SK-N-SH treated with all-trans-retinoic acid at 6 μM for 48 hours (cell line): ENCODE measurements at regions not wholly inside any gene's neighbourhood (a gene's known extent, or its start where the extent isn't known, plus 50 kb on each side); places are given as distances from the start of the nearest gene placed in this dataset.

Source experiments
- ATAC-seq: fragments of 200-7000 bp; cut with Tn5 transposase; 3 replicates; pipeline ENCODE4 v1.9.1; 2020; ENCODE audit warnings: mild to moderate bottlenecking, moderate library complexity
- ARNTL ChIP-seq: fragments of 450-650 bp; formaldehyde crosslinking; IDR thresholded peaks from 2 replicates; pipeline ENCODE4 v1.5.0; 2020; ENCODE audit warnings: low read depth, mild to moderate bottlenecking, moderate library complexity, borderline replicate concordance
- BACH2 ChIP-seq: fragments of 250-450 bp; sonication (Bioruptor Pico); IDR thresholded peaks from 2 replicates; pipeline ENCODE4 v1.9.0; 2021; ENCODE audit warnings: mild to moderate bottlenecking, borderline replicate concordance
- CREB5 ChIP-seq: fragments of 250-450 bp; sonication (Bioruptor Pico); IDR thresholded peaks from 2 replicates; pipeline ENCODE4 v1.5.1; 2020; ENCODE audit warnings: low read depth, mild to moderate bottlenecking, moderate library complexity
- CSDC2 ChIP-seq: fragments of 250-450 bp; sonication (Bioruptor Pico); IDR thresholded peaks from 2 replicates; pipeline ENCODE4 v1.5.0; 2020; ENCODE audit warnings: mild to moderate bottlenecking, moderate library complexity
- CSRNP3 ChIP-seq: fragments of 250-450 bp; sonication (Bioruptor Pico); IDR thresholded peaks from 2 replicates; pipeline ENCODE4 v1.5.1; 2021; ENCODE audit warnings: mild to moderate bottlenecking, moderate library complexity
- ESRRG ChIP-seq: fragments of 250-450 bp; sonication (Bioruptor Pico); IDR thresholded peaks from 2 replicates; pipeline ENCODE4 v1.6.1; 2021; ENCODE audit warnings: mild to moderate bottlenecking
- GLIS3 ChIP-seq: fragments of 250-450 bp; sonication (Bioruptor Pico); IDR thresholded peaks from 2 replicates; pipeline ENCODE4 v1.5.0; 2020; ENCODE audit warnings: mild to moderate bottlenecking, moderate library complexity
- ISL1 ChIP-seq: fragments of 250-450 bp; sonication (Bioruptor Pico); IDR thresholded peaks from 2 replicates; pipeline ENCODE4 v2.1.2; 2022; ENCODE audit warnings: mild to moderate bottlenecking, moderate library complexity
- OSR1 ChIP-seq: fragments of 250-450 bp; sonication (Bioruptor Pico); IDR thresholded peaks from 2 replicates; pipeline ENCODE4 v1.8.0; 2022; ENCODE audit warnings: moderate library complexity, mild to moderate bottlenecking, inconsistent platforms
- PATZ1 ChIP-seq: fragments of 250-450 bp; sonication (Bioruptor Pico); IDR thresholded peaks from 2 replicates; pipeline ENCODE4 v1.8.0; 2020; ENCODE audit warnings: mild to moderate bottlenecking, moderate library complexity, borderline replicate concordance
- POU6F1 ChIP-seq: fragments of 250-450 bp; sonication (Bioruptor Pico); IDR thresholded peaks from 2 replicates; pipeline ENCODE4 v1.8.0; 2021; ENCODE audit warnings: low read depth, mild to moderate bottlenecking, moderate library complexity, borderline replicate concordance
- PPARA ChIP-seq: fragments of 250-450 bp; sonication (Bioruptor Pico); IDR thresholded peaks from 2 replicates; pipeline ENCODE4 v1.5.0; 2020; ENCODE audit warnings: mild to moderate bottlenecking, borderline replicate concordance
- RARB ChIP-seq: fragments of 250-450 bp; sonication (Bioruptor Pico); IDR thresholded peaks from 2 replicates; pipeline ENCODE4 v1.8.0; 2021; ENCODE audit warnings: mild to moderate bottlenecking, moderate library complexity
- SNAI2 ChIP-seq: fragments of 250-450 bp; sonication (Bioruptor Pico); IDR thresholded peaks from 2 replicates; pipeline ENCODE4 v1.5.0; 2020; ENCODE audit warnings: mild to moderate bottlenecking, moderate library complexity
- TCF4 ChIP-seq: fragments of 250-450 bp; sonication (Bioruptor Pico); IDR thresholded peaks from 2 replicates; pipeline ENCODE4 v1.8.0; 2021; ENCODE audit warnings: mild to moderate bottlenecking, moderate library complexity, borderline replicate concordance
- TOX ChIP-seq: fragments of 250-450 bp; sonication (Bioruptor Pico); IDR thresholded peaks from 2 replicates; pipeline ENCODE4 v1.8.0; 2021; ENCODE audit warnings: mild to moderate bottlenecking, moderate library complexity, borderline replicate concordance
- TSHZ2 ChIP-seq: fragments of 250-450 bp; sonication (Bioruptor Pico); IDR thresholded peaks from 2 replicates; pipeline ENCODE4 v1.5.0; 2020; ENCODE audit warnings: mild to moderate bottlenecking, moderate library complexity
- ZC3H10 ChIP-seq: fragments of 250-450 bp; sonication (Bioruptor Pico); IDR thresholded peaks from 2 replicates; pipeline ENCODE4 v1.5.1; 2021; ENCODE audit warnings: mild to moderate bottlenecking, moderate library complexity
- ZFP3 ChIP-seq: fragments of 250-450 bp; sonication (Bioruptor Pico); IDR thresholded peaks from 2 replicates; pipeline ENCODE4 v1.5.0; 2020; ENCODE audit warnings: mild to moderate bottlenecking, moderate library complexity
- ZFP30 ChIP-seq: fragments of 450-650 bp; formaldehyde crosslinking; IDR thresholded peaks from 2 replicates; pipeline ENCODE4 v1.5.0; 2022; ENCODE audit warnings: mild to moderate bottlenecking, moderate library complexity
- ZNF565 ChIP-seq: fragments of 450-650 bp; formaldehyde crosslinking; conservative IDR thresholded peaks from 2 replicates; pipeline ENCODE4 v1.5.0; 2020; ENCODE audit warnings: low read depth, mild to moderate bottlenecking, moderate library complexity
- ZNF70 ChIP-seq: fragments of 450-650 bp; formaldehyde crosslinking; IDR thresholded peaks from 2 replicates; pipeline ENCODE4 v1.5.0; 2020; ENCODE audit warnings: mild to moderate bottlenecking, moderate library complexity

- no peak for TF ChIP-seq TOX (CRISPR knock-in tag)
- no peak for TF ChIP-seq CSRNP3
- no peak for TF ChIP-seq TCF4
- no peak for TF ChIP-seq CREB5 (CRISPR knock-in tag)
- TF ChIP-seq ESRRG (CRISPR knock-in tag): no peak
- TF ChIP-seq SNAI2 (CRISPR knock-in tag): no peak
- TF ChIP-seq ISL1: no peak
- TF ChIP-seq ZFP30: no peak
- TF ChIP-seq CSDC2: no peak
- TF ChIP-seq OSR1 (CRISPR knock-in tag): no peak
- no peak for TF ChIP-seq RARB (CRISPR knock-in tag)
- no peak for TF ChIP-seq ZNF70 (CRISPR knock-in tag)
- no peak for TF ChIP-seq BACH2 (CRISPR knock-in tag)
- no peak for TF ChIP-seq ARNTL (CRISPR knock-in tag)
- no peak for TF ChIP-seq ZC3H10
- TF ChIP-seq TSHZ2: no peak
- no peak for TF ChIP-seq ZFP3 (CRISPR knock-in tag)
- no peak for TF ChIP-seq POU6F1 (CRISPR knock-in tag)
- ATAC-seq: no peak
Measured at GRCh38 chr2:212905640-212906201, 245.7 kb downstream of the IKZF2 start.

GRCh38 chr2:212904646-212905045 lies 246.8 kb downstream of the IKZF2 start:
- ATAC-seq: no peak
- TF ChIP-seq CSDC2: no peak
- no peak for TF ChIP-seq ZNF70 (CRISPR knock-in tag)
- no peak for TF ChIP-seq PPARA (CRISPR knock-in tag)
- no peak for TF ChIP-seq TSHZ2
- TF ChIP-seq ZFP30: no peak
- no peak for TF ChIP-seq CSRNP3
- no peak for TF ChIP-seq BACH2 (CRISPR knock-in tag)
- TF ChIP-seq ZNF565 (CRISPR knock-in tag): no peak
- no peak for TF ChIP-seq SNAI2 (CRISPR knock-in tag)
- TF ChIP-seq CREB5 (CRISPR knock-in tag): no peak
- TF ChIP-seq RARB (CRISPR knock-in tag): no peak
- no peak for TF ChIP-seq GLIS3 (CRISPR knock-in tag)
- TF ChIP-seq PATZ1 (CRISPR knock-in tag): no peak
